ENCODE measurements at regions not wholly inside any gene's neighbourhood (a gene's known extent, or its start where the extent isn't known, plus 50 kb on each side); places are given as distances from the start of the nearest gene placed in this dataset.

DNA sequence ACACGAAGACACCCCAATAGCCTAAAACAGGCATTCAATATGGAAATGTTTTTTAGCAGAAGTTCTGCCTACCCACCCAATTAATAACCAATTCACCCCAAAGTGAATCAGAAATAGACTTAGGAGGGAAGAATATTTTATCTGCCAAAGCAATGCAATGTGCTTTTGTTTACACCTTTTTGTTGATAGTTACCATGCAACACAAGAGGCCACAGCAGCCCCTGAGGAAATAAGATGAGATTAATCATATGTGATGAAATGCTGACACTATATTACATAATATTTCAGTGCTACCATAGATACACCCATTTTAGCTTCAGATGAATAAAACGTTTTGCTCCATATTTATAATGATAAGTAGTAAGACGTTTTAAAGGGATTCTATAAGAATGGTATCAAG lies 60.9 kb upstream of the RGS2 start:
- no peak for TF ChIP-seq ZNF384 (IDR thresholded peaks at IDR 0.05)
- TF ChIP-seq, protein P1, sequence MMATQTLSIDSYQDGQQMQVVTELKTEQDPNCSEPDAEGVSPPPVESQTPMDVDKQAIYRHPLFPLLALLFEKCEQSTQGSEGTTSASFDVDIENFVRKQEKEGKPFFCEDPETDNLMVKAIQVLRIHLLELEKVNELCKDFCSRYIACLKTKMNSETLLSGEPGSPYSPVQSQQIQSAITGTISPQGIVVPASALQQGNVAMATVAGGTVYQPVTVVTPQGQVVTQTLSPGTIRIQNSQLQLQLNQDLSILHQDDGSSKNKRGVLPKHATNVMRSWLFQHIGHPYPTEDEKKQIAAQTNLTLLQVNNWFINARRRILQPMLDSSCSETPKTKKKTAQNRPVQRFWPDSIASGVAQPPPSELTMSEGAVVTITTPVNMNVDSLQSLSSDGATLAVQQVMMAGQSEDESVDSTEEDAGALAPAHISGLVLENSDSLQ (IDR thresholded peaks at IDR 0.05), result no peak
- no peak for TF ChIP-seq BHLHE40 (IDR thresholded peaks at IDR 0.05; ENCODE audit: borderline replicate concordance)
- TF ChIP-seq SP1 (IDR thresholded peaks at IDR 0.05), result no peak
- TF ChIP-seq FOXK2 (IDR thresholded peaks at IDR 0.05), result no peak
- no peak for TF ChIP-seq L3MBTL2 (conservative IDR thresholded peaks at IDR 0.05)
- TF ChIP-seq FOXA1 (IDR thresholded peaks at IDR 0.05), result no peak
- TF ChIP-seq FOXM1 (IDR thresholded peaks at IDR 0.05; ENCODE audit: borderline replicate concordance), result no peak
- no peak for TF ChIP-seq LEF1 (IDR thresholded peaks at IDR 0.05; ENCODE audit: borderline replicate concordance)
- no peak for TF ChIP-seq NFRKB (IDR thresholded peaks at IDR 0.05)
- TF ChIP-seq ARNT (IDR thresholded peaks at IDR 0.05), result no peak
- no peak for TF ChIP-seq HDGF (IDR thresholded peaks at IDR 0.05; ENCODE audit: borderline replicate concordance)
- no peak for TF ChIP-seq ELF4 (IDR thresholded peaks at IDR 0.05)
- CTCF ChIA-PET, result no interaction called here
- POLR2A ChIA-PET, result no interaction called here
- no peak for DNase-seq (ENCODE audit: extremely low spot score)

GRCh38 chr1:192749349-192749748 lies 59.5 kb upstream of the RGS2 start:
- CTCF ChIA-PET, result no interaction called here
- POLR2A ChIA-PET, result no interaction called here
- no peak for TF ChIP-seq CTBP1 (IDR thresholded peaks at IDR 0.05; ENCODE audit: borderline replicate concordance)
- no peak for TF ChIP-seq ARNT (IDR thresholded peaks at IDR 0.05)
- TF ChIP-seq L3MBTL2 (conservative IDR thresholded peaks at IDR 0.05), result no peak
- TF ChIP-seq NFRKB (IDR thresholded peaks at IDR 0.05), result no peak
- TF ChIP-seq SP1 (IDR thresholded peaks at IDR 0.05), result no peak
- TF ChIP-seq FOXK2 (IDR thresholded peaks at IDR 0.05), result no peak
- TF ChIP-seq ZNF384 (IDR thresholded peaks at IDR 0.05), result no peak
- no peak for TF ChIP-seq SUZ12 (IDR thresholded peaks at IDR 0.05)
- no peak for TF ChIP-seq TARDBP (IDR thresholded peaks at IDR 0.05)

GRCh38 chr1:192751260-192751659 lies 57.6 kb upstream of the RGS2 start:
- ChIA-PET CTCF (no interaction called here), POLR2A (no interaction called here)
- no peak for DNase-seq (ENCODE audit: extremely low spot score)
- TF ChIP-seq TARDBP (IDR thresholded peaks at IDR 0.05) (no peak), NFRKB (IDR thresholded peaks at IDR 0.05) (no peak), BHLHE40 (IDR thresholded peaks at IDR 0.05; ENCODE audit: borderline replicate concordance) (no peak), LEF1 (IDR thresholded peaks at IDR 0.05; ENCODE audit: borderline replicate concordance) (no peak), L3MBTL2 (conservative IDR thresholded peaks at IDR 0.05) (no peak), FOXA1 (IDR thresholded peaks at IDR 0.05) (no peak), ZNF384 (IDR thresholded peaks at IDR 0.05) (no peak), ARNT (IDR thresholded peaks at IDR 0.05) (no peak), ELF4 (IDR thresholded peaks at IDR 0.05) (no peak), HDGF (IDR thresholded peaks at IDR 0.05; ENCODE audit: borderline replicate concordance) (no peak), FOXM1 (IDR thresholded peaks at IDR 0.05; ENCODE audit: borderline replicate concordance) (no peak), SP1 (IDR thresholded peaks at IDR 0.05) (no peak)

More at GRCh38 chr1:192749349-192749748, 59.5 kb upstream of the RGS2 start:
- no peak for DNase-seq (ENCODE audit: extremely low spot score)

- ChIA-PET POLR2A (no interaction called here), CTCF (no interaction called here)
- no peak for TF ChIP-seq L3MBTL2 (conservative IDR thresholded peaks at IDR 0.05)
- no peak for TF ChIP-seq LEF1 (IDR thresholded peaks at IDR 0.05; ENCODE audit: borderline replicate concordance)
- TF ChIP-seq, protein P1 (IDR thresholded peaks at IDR 0.05), result no peak
- no peak for TF ChIP-seq CTBP1 (IDR thresholded peaks at IDR 0.05; ENCODE audit: borderline replicate concordance)
- no peak for TF ChIP-seq ZNF384 (IDR thresholded peaks at IDR 0.05)
- no peak for TF ChIP-seq FOXK2 (IDR thresholded peaks at IDR 0.05)
- no peak for TF ChIP-seq HDGF (IDR thresholded peaks at IDR 0.05; ENCODE audit: borderline replicate concordance)
- no peak for TF ChIP-seq FOXM1 (IDR thresholded peaks at IDR 0.05; ENCODE audit: borderline replicate concordance)
- no peak for TF ChIP-seq BHLHE40 (IDR thresholded peaks at IDR 0.05; ENCODE audit: borderline replicate concordance)
- no peak for TF ChIP-seq TARDBP (IDR thresholded peaks at IDR 0.05)
- no peak for DNase-seq (ENCODE audit: extremely low spot score)
These were observed 52.5 kb upstream of the RGS2 start for GRCh38 chr1:192756314-192756713.

DNA sequence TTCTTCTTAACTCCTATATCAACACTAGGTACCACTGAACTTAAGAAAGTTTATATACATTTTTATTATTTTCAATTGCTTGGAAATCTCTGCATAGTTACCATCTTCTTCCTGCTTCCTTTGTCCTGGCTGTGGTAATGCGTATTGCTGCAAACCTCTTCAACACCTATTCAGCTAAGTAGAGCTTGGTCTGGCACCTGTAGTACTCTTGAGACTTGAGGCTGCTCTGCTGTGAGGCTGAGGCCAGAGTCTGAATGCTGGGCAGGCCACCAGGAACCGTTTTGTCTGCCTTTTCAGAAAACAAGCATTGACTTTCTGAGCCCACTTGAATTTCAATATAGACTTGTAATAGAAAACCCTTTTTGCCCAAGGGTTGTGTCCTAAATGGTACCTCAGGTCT lies 52.0 kb upstream of the RGS2 start:
- ChIA-PET CTCF (no interaction called here), POLR2A (no interaction called here)
- DNase-seq (ENCODE audit: extremely low spot score), result no peak
- TF ChIP-seq CTBP1 (IDR thresholded peaks at IDR 0.05; ENCODE audit: borderline replicate concordance) (no peak), ELF4 (IDR thresholded peaks at IDR 0.05) (no peak), FOXM1 (IDR thresholded peaks at IDR 0.05; ENCODE audit: borderline replicate concordance) (no peak), FOXK2 (IDR thresholded peaks at IDR 0.05) (no peak), SUZ12 (IDR thresholded peaks at IDR 0.05) (no peak), ARNT (IDR thresholded peaks at IDR 0.05) (no peak), L3MBTL2 (conservative IDR thresholded peaks at IDR 0.05) (no peak), LEF1 (IDR thresholded peaks at IDR 0.05; ENCODE audit: borderline replicate concordance) (no peak), NFRKB (IDR thresholded peaks at IDR 0.05) (no peak), HDGF (IDR thresholded peaks at IDR 0.05; ENCODE audit: borderline replicate concordance) (no peak)

DNA sequence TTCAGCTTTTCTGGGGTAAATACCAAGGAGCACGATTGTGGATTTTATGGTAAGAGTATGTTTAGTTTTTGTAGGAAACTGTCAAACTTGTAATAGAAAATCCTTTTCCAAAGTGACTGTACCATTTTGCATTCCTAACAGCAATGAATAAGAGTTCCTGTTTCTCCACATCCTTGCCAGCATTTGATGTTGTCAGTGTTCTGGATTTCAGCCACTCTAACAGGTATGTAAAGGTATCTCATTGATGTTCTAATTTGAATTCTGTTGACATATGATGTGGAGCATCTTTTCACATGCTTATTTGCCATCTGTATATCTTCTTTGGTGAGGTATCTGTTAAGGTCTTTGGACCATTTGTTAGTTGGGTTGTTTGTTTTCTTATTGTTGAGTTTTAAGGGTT lies 50.3 kb upstream of the RGS2 start:
- ChIA-PET POLR2A (no interaction called here), CTCF (no interaction called here)
- DNase-seq (ENCODE audit: extremely low spot score), result no peak
- TF ChIP-seq, protein P1 (IDR thresholded peaks at IDR 0.05), result no peak
